ENCODE measurements at regions not wholly inside any gene's neighbourhood (a gene's known extent, or its start where the extent isn't known, plus 50 kb on each side); places are given as distances from the start of the nearest gene placed in this dataset.
"Not testable (repeated sequence)": the region's sequence is repeated elsewhere in the genome, so short reads cannot be mapped to it uniquely, and the experiment has no call there.

DNA sequence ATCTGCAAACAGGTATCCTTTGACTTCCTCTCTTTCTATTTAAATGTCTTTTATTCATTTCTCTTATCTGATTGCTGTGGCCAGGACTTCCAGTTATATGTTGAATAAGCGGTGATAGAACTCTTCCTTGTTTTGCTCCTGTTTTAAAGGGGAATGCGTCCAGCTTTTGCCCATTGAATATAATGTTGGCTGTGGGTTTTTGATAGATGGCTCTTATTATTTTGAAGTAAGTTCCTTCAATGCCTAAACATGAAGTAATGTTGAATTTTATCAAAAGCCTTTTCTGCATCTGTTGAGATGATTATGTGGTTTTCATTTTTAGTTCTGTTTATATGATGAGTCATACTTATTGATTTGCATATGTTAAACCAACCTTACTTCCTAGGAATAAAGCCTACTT, 300.5 kb upstream of the CTNND2 start:
- no peak for DNase-seq

- DNase-seq: no peak
These were observed 289.3 kb upstream of the CTNND2 start for GRCh38 chr5:12193536-12193935.

DNA sequence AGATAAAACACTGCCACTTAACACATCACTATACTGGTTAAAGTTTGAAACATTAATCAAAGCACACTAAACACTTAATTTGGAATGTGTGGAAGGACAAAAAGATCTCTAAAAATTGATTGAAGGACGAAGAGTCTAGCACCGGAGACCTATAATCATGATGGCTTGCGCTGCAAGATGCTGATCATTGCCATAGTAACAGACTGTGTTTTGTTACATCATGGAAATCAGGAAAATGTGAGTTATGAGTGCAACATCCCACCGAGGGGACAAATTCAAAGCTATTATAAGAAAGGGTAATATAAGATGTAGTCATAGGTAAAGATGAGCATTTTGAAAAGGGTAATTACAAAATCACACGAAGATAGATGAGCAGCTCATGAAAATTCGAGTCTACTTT, 278.8 kb upstream of the CTNND2 start:
- DNase-seq: no peak

GRCh38 chr5:12177851-12178250, 273.6 kb upstream of the CTNND2 start:
- DNase-seq: no peak

DNA sequence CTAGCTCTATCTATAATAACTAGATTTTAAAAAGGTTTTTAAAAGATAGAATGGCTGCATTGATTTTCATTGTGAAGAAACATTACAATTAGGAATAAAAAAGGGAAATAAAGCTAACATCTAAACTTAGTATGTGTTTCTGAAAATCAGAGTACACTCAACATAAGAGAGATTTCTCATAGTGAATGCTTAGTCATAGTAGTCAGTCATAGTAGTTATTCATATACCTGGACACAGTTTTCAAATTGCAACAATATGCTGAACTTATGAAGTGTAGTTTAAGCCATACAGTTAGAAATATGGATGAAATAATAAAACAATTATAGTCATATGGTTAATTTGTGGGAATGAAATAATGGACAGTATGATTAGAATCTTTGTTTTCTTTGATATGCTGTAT, 273.0 kb upstream of the CTNND2 start:
- no peak for DNase-seq

- no peak for DNase-seq
These were observed 271.8 kb upstream of the CTNND2 start for GRCh38 chr5:12175914-12176585.

DNA sequence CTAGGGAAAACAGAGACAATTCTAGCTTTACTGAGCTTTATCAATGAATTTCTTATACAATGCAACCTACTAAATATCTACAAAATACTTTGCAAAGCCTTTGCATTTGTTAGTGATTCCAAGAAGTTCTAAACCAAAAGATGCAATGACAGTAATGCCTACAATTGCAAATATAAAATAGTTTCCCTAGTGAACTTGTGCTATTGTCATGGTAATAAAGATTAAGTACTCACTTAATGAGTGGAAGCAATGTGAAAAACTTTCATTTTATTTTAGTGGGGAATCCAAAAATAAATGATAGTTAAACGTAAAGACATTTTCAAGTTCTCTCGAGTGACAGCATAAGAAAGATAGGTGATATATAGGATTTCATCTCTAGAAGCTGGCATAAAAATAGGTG, 270.5 kb upstream of the CTNND2 start:
- no peak for DNase-seq

DNA sequence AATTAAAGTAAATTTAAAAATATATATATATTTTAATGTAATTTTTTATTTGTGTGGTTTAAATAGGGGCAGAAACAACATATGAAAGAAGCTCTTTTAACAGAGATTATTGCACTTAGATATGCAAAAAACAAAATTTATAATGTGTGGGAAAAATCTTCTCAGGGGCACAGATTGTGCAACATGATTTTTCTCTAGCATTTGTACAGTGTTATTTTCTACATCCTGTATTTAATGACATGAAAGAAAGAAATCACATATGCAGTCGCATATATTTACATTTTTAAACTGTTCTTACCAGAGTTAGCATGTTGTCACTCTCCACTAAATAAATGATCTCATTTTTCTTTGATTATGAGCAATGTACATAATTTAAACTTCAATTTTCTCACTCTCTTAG, 265.3 kb upstream of the CTNND2 start:
- DNase-seq: no peak

GRCh38 chr5:12162863-12163262, 258.6 kb upstream of the CTNND2 start:
- DNase-seq: no peak

GRCh38 chr5:12147513-12147912, 243.3 kb upstream of the CTNND2 start:
- no peak for DNase-seq

DNA sequence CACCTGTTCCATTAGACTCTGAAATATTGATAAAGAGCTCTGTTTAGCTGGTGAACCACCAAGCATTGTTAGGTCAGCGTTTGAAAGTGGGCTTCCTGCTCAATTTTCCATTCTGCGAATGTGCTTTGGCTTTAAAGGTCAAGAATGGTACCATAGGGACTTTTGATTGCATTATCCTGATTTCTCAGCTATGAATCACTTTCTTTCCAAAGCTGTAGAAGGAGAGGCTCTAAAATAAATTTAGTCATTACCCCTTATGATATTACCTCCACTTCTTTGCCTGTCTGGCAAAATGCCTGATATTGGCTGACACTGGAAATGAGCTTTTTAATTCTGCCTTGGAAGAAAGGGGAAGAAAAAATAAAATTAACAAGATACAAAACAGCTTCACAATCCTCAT, 237.2 kb upstream of the CTNND2 start:
- no peak for DNase-seq

- DNase-seq: no peak
These were observed 229.3 kb upstream of the CTNND2 start for GRCh38 chr5:12133520-12133919.

GRCh38 chr5:12131020-12131419, 226.8 kb upstream of the CTNND2 start:
- DNase-seq: not testable (repeated sequence)

GRCh38 chr5:12125895-12126294, 221.6 kb upstream of the CTNND2 start:
- no peak for DNase-seq

GRCh38 chr5:12119657-12120056, 215.4 kb upstream of the CTNND2 start:
- no peak for DNase-seq

GRCh38 chr5:12114075-12114474, 209.8 kb upstream of the CTNND2 start:
- DNase-seq: no peak

- DNase-seq: no peak
These were observed 208.8 kb upstream of the CTNND2 start for GRCh38 chr5:12113062-12113461.

- no peak for DNase-seq
These were observed 207.0 kb upstream of the CTNND2 start for GRCh38 chr5:12111261-12111660.

DNA sequence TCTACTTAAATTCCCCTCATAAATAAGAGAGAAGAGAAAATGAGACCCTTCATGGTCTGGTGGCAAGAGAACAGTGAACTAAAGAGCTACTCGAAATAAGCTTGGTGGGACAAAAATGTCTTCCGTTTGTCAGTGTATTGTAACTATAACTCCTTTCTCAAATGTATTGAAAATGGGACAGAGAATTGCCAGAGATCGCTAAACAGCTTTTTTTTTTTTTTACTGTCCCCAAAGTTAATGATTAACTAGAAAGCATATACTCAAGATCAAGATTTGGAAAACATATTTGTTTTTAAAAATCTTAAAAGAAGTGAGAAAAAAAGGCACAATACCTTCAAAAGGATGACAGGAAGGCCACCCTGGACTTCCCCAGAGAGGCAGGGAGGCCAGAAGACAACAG, 206.4 kb upstream of the CTNND2 start:
- DNase-seq: no peak

- DNase-seq: no peak
These were observed 204.9 kb upstream of the CTNND2 start for GRCh38 chr5:12109075-12109688.

GRCh38 chr5:12102151-12102550, 197.9 kb upstream of the CTNND2 start:
- DNase-seq: no peak

GRCh38 chr5:12100542-12100941, 196.3 kb upstream of the CTNND2 start:
- DNase-seq: no peak

GRCh38 chr5:12099296-12099695, 195.1 kb upstream of the CTNND2 start:
- DNase-seq: no peak

- no peak for DNase-seq
These were observed 191.6 kb upstream of the CTNND2 start for GRCh38 chr5:12095808-12096281.

GRCh38 chr5:12093586-12093985, 189.3 kb upstream of the CTNND2 start:
- DNase-seq: no peak

All from midbrain (tissue), 1 donor.